SK-N-SH (cell line): ENCODE measurements at regions not wholly inside any gene's neighbourhood (a gene's known extent, or its start where the extent isn't known, plus 50 kb on each side); places are given as distances from the start of the nearest gene placed in this dataset.

Source experiments
- CTCF ChIA-PET: fragments of 300-600, 350-600 bp; formaldehyde crosslinking; extraction: SDS; loops from one replicate; lab custom pipeline; 2021; lab: Yijun Ruan, JAX
- POLR2A ChIA-PET: fragments of 350-600 bp; sonication (Branson Sonifier 250); formaldehyde crosslinking; extraction: SDS; loops from one replicate; lab custom pipeline; 2020; ENCODE audit warnings: antibody characterized with exemption, inconsistent platforms; lab: Yijun Ruan, JAX
- DNase-seq: peaks from one replicate; pipeline ENCODE4 v3.0.0; 2012
- H2AFZ ChIP-seq: fragments of 200-600 bp; sonication (generic); 2 replicates; pipeline ENCODE4 v1.8.1; 2016; ENCODE audit warnings: antibody characterized with exemption, mild to moderate bottlenecking, low read depth
- H3F3A ChIP-seq: fragments of 200-600 bp; sonication (generic); replicated peaks from 2 replicates; pipeline ENCODE3; 2016; ENCODE audit warnings: antibody characterized with exemption, mild to moderate bottlenecking; ENCODE audit not compliant: insufficient read depth
- H3K27ac ChIP-seq, 2 experiments: fragments of 200-500 bp in 1 of 2; fragments of 200-600 bp in 1 of 2; sonication (Bioruptor generic) in 1 of 2; sonication (generic), shearing (Covaris generic) in 1 of 2; 2 replicates each; pipeline versions ENCODE4 v1.5.1 to v1.6.1; 2014 to 2016; ENCODE audit warnings: low read depth in 2 of 2, inconsistent platforms in 1 of 2, low read length in 1 of 2, mild to moderate bottlenecking in 1 of 2, mixed read lengths in 1 of 2
- H3K27me3 ChIP-seq: fragments of 200-600 bp; sonication (generic), shearing (Covaris generic); 2 replicates; pipeline ENCODE4 v1.6.1; 2016; ENCODE audit warnings: mixed run types; ENCODE audit not compliant: insufficient read depth
- H3K36me3 ChIP-seq, 2 experiments: fragments of 200-500 bp in 1 of 2; fragments of 200-600 bp in 1 of 2; sonication (Bioruptor generic) in 1 of 2; sonication (generic) in 1 of 2; replicated peaks in 1 of 2; 2 replicates each; pipeline versions ENCODE3 to v1.5.1; 2014 to 2016; ENCODE audit warnings: low read length in 1 of 2, mild to moderate bottlenecking in 1 of 2; ENCODE audit not compliant: insufficient read depth in 2 of 2, control insufficient read depth in 1 of 2
- H3K4me1 ChIP-seq, 2 experiments: fragments of 200-500 bp in 1 of 2; fragments of 200-600 bp in 1 of 2; sonication (Bioruptor generic) in 1 of 2; sonication (generic), shearing (Covaris generic) in 1 of 2; 2 replicates each; pipeline versions ENCODE4 v1.5.1 to v1.6.1; 2014 to 2016; ENCODE audit warnings: low read depth in 1 of 2, low read length in 1 of 2, mixed run types in 1 of 2; ENCODE audit not compliant: insufficient read depth in 2 of 2, control insufficient read depth in 1 of 2
- H3K4me2 ChIP-seq: fragments of 200-600 bp; sonication (generic), shearing (Covaris generic); 2 replicates; pipeline ENCODE4 v1.6.1; 2017; ENCODE audit warnings: mixed run types
- H3K4me3 ChIP-seq, 2 experiments: fragments of 200-500 bp in 1 of 2; fragments of 200-600 bp in 1 of 2; sonication (Bioruptor generic) in 1 of 2; sonication (generic), shearing (Covaris generic) in 1 of 2; 2 replicates each; pipeline versions ENCODE4 v1.5.1 to v1.8.1; 2014 to 2016; ENCODE audit warnings: low read depth in 2 of 2, inconsistent platforms in 1 of 2, low read length in 1 of 2, mild to moderate bottlenecking in 1 of 2, mixed read lengths in 1 of 2, moderate library complexity in 1 of 2
- H3K79me2 ChIP-seq: fragments of 200-600 bp; sonication (generic); 2 replicates; pipeline ENCODE4 v1.8.1; 2017; ENCODE audit warnings: mild to moderate bottlenecking; ENCODE audit not compliant: insufficient read depth
- H3K9ac ChIP-seq: fragments of 200-600 bp; sonication (generic); 2 replicates; pipeline ENCODE4 v1.6.1; 2017; ENCODE audit warnings: mixed run types
- H3K9me2 ChIP-seq: fragments of 200-600 bp; sonication (generic); 2 replicates; pipeline ENCODE4 v1.6.1; 2017; ENCODE audit warnings: mixed run types
- H3K9me3 ChIP-seq: fragments of 200-600 bp; sonication (generic); 2 replicates; pipeline ENCODE4 v1.6.1; 2017; ENCODE audit warnings: mixed run types, mild to moderate bottlenecking, moderate library complexity
- H4K20me1 ChIP-seq: fragments of 200-600 bp; sonication (generic); 2 replicates; pipeline ENCODE4 v1.6.1; 2017; ENCODE audit warnings: mild to moderate bottlenecking, mixed run types; ENCODE audit not compliant: insufficient read depth
- ELF1 ChIP-seq: IDR thresholded peaks from 2 replicates; pipeline ENCODE4 v1.4.0; 2012
- FOSL2 ChIP-seq: IDR thresholded peaks from 2 replicates; pipeline ENCODE4 v1.4.0; 2012; ENCODE audit warnings: low read depth, mild to moderate bottlenecking, moderate library complexity, borderline replicate concordance
- FOXJ3 ChIP-seq: sonication (generic); formaldehyde crosslinking; IDR thresholded peaks from 2 replicates; pipeline ENCODE4 v1.5.1; 2020; ENCODE audit warnings: mild to moderate bottlenecking, missing genetic modification reagents
- FOXM1 ChIP-seq: IDR thresholded peaks from 2 replicates; pipeline ENCODE4 v1.4.0; 2012; ENCODE audit warnings: low read depth, mild to moderate bottlenecking
- JUND ChIP-seq: IDR thresholded peaks from 2 replicates; pipeline ENCODE4 v1.4.0; 2012
- MEF2A ChIP-seq: IDR thresholded peaks from 2 replicates; pipeline ENCODE4 v1.4.0; 2012; ENCODE audit warnings: low read depth, borderline replicate concordance
- MXI1 ChIP-seq: IDR thresholded peaks from 2 replicates; pipeline ENCODE4 v1.6.1; 2012; ENCODE audit warnings: mild to moderate bottlenecking, low read depth, low read length, improper control_type of control experiment
- NRF1 ChIP-seq: IDR thresholded peaks from 2 replicates; pipeline ENCODE4 v1.6.1; 2012; ENCODE audit warnings: low read depth, mild to moderate bottlenecking, low read length
- POLR2AphosphoS5 ChIP-seq: IDR thresholded peaks from 2 replicates; pipeline ENCODE4 v1.6.1; 2012; ENCODE audit warnings: low read depth, low read length
- RAD21 ChIP-seq: IDR thresholded peaks from 2 replicates; pipeline ENCODE4 v1.6.1; 2012; ENCODE audit warnings: mild to moderate bottlenecking, low read length
- RCOR1 ChIP-seq: fragments of 150-350 bp; IDR thresholded peaks from 2 replicates; pipeline ENCODE4 v1.6.1; 2017; ENCODE audit warnings: antibody characterized with exemption, low read length
- SMC3 ChIP-seq: IDR thresholded peaks from 2 replicates; pipeline ENCODE4 v1.6.1; 2012; ENCODE audit warnings: low read depth, low read length, improper control_type of control experiment
- TAF1 ChIP-seq: IDR thresholded peaks from 2 replicates; pipeline ENCODE4 v1.6.1; 2012; ENCODE audit warnings: low read depth, mild to moderate bottlenecking, low read length, moderate library complexity, borderline replicate concordance
- TCF12 ChIP-seq: IDR thresholded peaks from 2 replicates; pipeline ENCODE4 v1.4.0; 2012
- YY1 ChIP-seq: IDR thresholded peaks from 2 replicates; pipeline ENCODE4 v1.4.0; 2012; ENCODE audit warnings: low read depth, mild to moderate bottlenecking
- WGBS: methylation state at CpG from one replicate; pipeline ENCODE4 v1.1.6; 2017; ENCODE audit warnings: low lambda C conversion rate; 5-methylcytosine and 5-hydroxymethylcytosine counted together
- TF ChIP-seq, protein P1 (sequence below): IDR thresholded peaks from 2 replicates; pipeline ENCODE4; 2012
- TF ChIP-seq, protein P2 (sequence below): fragments of 200-600 bp; sonication (generic); IDR thresholded peaks from 2 replicates; pipeline ENCODE4 v1.6.1; 2017; ENCODE audit warnings: antibody characterized with exemption, mild to moderate bottlenecking, moderate library complexity

DNA sequence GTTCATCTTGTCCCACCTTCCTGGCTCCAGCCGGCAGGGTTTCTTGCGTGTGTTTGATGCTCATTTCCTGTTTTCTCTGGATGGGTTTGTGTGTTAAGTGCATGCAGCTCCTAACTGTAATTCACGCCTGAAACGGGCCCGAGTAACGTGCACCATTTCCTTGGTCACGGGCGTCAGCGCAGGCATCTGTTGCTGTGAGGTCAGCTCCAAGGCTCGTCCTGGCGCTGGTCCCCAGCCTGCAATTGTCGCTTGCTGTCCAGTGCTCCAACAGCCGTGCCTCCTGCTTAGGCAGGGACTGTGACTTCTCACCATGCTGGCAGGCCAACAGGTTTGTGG, 201.1 kb downstream of the GLRX3 start (continued):
- TF ChIP-seq FOSL2 (no peak), MEF2A (no peak), NRF1 (no peak), ELF1 (no peak), SMC3 (no peak), JUND (no peak), FOXJ3 (CRISPR knock-in tag) (no peak)
- TF ChIP-seq, all 33 proteins: peak for 0

DNA sequence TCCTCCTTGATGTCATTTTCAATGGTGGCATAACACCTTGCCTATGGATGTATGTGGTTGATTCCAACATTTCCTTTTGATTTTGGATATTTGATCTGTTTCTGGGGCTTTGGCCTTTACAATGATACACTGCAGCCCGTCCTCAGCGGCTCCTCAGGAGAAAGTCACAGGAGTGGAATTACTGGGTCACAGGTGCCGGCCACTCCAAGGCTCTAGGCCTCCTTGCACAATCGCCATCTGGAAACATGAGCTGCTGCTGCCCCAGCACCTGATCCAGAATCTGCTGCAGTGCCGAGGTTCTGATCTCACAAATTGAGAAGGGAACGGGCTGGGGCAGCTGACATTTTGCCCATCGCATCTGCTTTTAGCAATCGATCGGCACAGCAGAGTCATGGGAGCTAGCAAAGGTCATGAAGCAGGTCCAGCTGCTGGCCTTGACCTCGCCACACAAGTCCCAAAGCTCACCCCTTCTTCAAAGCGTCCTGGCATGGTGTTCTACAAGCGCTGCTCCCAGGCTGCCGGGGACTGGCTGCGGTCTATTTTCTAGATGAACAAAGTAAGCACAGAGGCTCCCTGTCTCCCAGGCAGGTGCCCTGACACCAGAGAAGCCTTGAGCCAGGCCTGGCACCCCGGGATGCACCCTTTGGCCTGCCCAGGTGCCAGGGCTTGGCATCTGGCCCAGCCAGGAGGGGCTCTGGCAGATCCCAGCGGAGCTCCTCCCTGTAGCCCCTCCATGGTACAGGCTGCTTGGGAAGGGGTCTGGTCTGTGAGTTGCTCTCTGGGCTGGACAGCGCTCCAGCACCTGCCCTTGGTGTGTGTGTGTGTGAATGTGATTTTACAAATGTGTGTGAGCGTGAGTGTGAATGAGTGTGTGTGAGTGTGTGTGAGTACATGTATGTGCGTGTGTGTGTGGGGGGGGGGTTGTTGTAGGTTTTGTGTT, 201.8 kb downstream of the GLRX3 start:
- H3K27ac ChIP-seq = no peak overlapping the region
- 42% methylated on average over 11 of the region's 19 CpGs for WGBS
- ChIA-PET CTCF (interaction anchor here (0.6 to 1.7 kb wide), 5 partner anchors 9 to 23 kb away, joined by 3 to 5 read pairs (median 4); no protein-coding TSS in a partner anchor), POLR2A (no interaction called here)
- no peak overlapping the region for H2AFZ ChIP-seq
- no peaks in the 10 kb centered on the region for H3K9me3 ChIP-seq
- TF ChIP-seq FOXM1 = no peak
- H3K79me2 ChIP-seq = no peaks in the 10 kb centered on the region
- no peak overlapping the region for H3K4me2 ChIP-seq
- H3K9me2 ChIP-seq = no peaks in the 10 kb centered on the region
- DNase-seq = no peak
- H3K4me1 ChIP-seq = no peaks in the 10 kb centered on the region
- no peaks in the 10 kb centered on the region for H3F3A ChIP-seq
- no peaks in the 10 kb centered on the region for H4K20me1 ChIP-seq
- H3K36me3 ChIP-seq = no peaks in the 10 kb centered on the region
- H3K4me3 ChIP-seq = no peak overlapping the region
- H3K27me3 ChIP-seq = no peaks in the 10 kb centered on the region
- H3K9ac ChIP-seq = no peak overlapping the region

DNA sequence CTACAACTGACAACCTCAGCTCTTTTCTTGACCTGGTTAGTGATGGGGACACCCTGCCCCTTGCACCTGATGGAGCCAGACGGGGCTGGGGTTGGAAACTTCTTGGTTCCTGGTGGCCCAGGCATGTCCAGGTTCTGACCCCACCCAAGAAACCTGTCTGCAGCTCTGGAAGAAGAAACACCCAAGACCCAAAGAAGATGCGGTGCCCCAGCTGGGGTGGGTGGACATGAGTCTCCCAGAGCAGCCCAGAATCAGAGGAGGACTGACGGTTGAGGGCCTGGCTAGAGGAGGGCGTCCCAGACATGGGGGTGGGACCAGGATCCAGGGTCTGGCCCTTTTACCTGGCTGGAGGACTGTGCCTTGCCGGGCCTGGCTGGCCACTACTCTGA, 202.4 kb downstream of the GLRX3 start:
- Histone ChIP-seq H3K9ac (no peak overlapping the region), H3K27ac (no peak overlapping the region), H3F3A (no peaks in the 10 kb centered on the region), H3K27me3 (no peaks in the 10 kb centered on the region), H3K36me3 (no peaks in the 10 kb centered on the region), H3K9me3 (no peaks in the 10 kb centered on the region), H2AFZ (no peak overlapping the region), H3K4me2 (no peak overlapping the region), H3K4me1 (no peaks in the 10 kb centered on the region), H3K9me2 (no peaks in the 10 kb centered on the region), H3K4me3 (no peak overlapping the region), H4K20me1 (no peaks in the 10 kb centered on the region), H3K79me2 (no peaks in the 10 kb centered on the region)
- TF ChIP-seq, protein P1, sequence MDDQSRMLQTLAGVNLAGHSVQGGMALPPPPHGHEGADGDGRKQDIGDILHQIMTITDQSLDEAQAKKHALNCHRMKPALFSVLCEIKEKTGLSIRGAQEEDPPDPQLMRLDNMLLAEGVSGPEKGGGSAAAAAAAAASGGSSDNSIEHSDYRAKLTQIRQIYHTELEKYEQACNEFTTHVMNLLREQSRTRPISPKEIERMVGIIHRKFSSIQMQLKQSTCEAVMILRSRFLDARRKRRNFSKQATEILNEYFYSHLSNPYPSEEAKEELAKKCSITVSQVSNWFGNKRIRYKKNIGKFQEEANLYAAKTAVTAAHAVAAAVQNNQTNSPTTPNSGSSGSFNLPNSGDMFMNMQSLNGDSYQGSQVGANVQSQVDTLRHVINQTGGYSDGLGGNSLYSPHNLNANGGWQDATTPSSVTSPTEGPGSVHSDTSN = no peak
- TF ChIP-seq RCOR1 (no peak), MXI1 (no peak), TAF1 (no peak), FOXJ3 (CRISPR knock-in tag) (no peak), POLR2AphosphoS5 (no peak), FOXM1 (no peak), TCF12 (no peak), RAD21 (no peak), YY1 (no peak), JUND (no peak)
- TF ChIP-seq, protein P2, sequence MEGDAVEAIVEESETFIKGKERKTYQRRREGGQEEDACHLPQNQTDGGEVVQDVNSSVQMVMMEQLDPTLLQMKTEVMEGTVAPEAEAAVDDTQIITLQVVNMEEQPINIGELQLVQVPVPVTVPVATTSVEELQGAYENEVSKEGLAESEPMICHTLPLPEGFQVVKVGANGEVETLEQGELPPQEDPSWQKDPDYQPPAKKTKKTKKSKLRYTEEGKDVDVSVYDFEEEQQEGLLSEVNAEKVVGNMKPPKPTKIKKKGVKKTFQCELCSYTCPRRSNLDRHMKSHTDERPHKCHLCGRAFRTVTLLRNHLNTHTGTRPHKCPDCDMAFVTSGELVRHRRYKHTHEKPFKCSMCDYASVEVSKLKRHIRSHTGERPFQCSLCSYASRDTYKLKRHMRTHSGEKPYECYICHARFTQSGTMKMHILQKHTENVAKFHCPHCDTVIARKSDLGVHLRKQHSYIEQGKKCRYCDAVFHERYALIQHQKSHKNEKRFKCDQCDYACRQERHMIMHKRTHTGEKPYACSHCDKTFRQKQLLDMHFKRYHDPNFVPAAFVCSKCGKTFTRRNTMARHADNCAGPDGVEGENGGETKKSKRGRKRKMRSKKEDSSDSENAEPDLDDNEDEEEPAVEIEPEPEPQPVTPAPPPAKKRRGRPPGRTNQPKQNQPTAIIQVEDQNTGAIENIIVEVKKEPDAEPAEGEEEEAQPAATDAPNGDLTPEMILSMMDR = no peak
- 10% methylated on average over 2 of the region's 5 CpGs for WGBS
- ChIA-PET CTCF (interaction anchor here (0.8 to 0.9 kb wide), 2 partner anchors 15 to 23 kb away, joined by 3 to 4 read pairs; no protein-coding TSS in a partner anchor), POLR2A (no interaction called here)
- no peak for DNase-seq
